ENCODE measurements at regions not wholly inside any gene's neighbourhood (a gene's known extent, or its start where the extent isn't known, plus 50 kb on each side); places are given as distances from the start of the nearest gene placed in this dataset.

DNA sequence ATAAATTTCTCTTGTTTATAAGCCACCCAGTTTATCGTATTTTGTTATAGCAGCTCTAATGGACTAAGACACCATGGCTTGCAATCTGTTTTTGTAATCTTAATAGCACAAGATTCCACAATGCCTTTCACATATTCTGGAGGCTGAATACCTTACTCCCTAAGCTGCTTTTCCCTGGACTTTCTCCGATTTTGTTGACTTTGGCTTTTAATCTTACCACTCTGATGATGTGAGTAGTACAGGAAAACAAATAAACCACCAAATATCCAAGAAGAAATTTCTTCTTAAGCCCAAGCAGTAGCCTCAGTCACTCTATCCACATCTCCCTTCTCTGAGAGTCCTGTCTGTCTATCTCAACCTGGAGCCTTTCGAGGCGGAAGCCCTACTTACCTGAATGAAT, 838.6 kb downstream of the LTN1 start:
- TF ChIP-seq, protein P1, sequence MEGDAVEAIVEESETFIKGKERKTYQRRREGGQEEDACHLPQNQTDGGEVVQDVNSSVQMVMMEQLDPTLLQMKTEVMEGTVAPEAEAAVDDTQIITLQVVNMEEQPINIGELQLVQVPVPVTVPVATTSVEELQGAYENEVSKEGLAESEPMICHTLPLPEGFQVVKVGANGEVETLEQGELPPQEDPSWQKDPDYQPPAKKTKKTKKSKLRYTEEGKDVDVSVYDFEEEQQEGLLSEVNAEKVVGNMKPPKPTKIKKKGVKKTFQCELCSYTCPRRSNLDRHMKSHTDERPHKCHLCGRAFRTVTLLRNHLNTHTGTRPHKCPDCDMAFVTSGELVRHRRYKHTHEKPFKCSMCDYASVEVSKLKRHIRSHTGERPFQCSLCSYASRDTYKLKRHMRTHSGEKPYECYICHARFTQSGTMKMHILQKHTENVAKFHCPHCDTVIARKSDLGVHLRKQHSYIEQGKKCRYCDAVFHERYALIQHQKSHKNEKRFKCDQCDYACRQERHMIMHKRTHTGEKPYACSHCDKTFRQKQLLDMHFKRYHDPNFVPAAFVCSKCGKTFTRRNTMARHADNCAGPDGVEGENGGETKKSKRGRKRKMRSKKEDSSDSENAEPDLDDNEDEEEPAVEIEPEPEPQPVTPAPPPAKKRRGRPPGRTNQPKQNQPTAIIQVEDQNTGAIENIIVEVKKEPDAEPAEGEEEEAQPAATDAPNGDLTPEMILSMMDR (IDR thresholded peaks at IDR 0.05): no peak
- TF ChIP-seq POLR2A (IDR thresholded peaks at IDR 0.05): no peak
